Peyer's patch (tissue), 4 donors: ENCODE measurements at regions not wholly inside any gene's neighbourhood (a gene's known extent, or its start where the extent isn't known, plus 50 kb on each side); places are given as distances from the start of the nearest gene placed in this dataset.
A peak's percentile ranks its signal among the peaks of the same experiment; 100 is the strongest.

Source experiments
- DNase-seq, 3 donors: peaks; one replicate each; pipeline ENCODE4 v3.0.0-alpha.2; 2017 to 2019
- H3K27ac ChIP-seq, 4 donors: fragments of 200-600 bp; sonication (generic); one replicate each; pipeline ENCODE4 v1.5.1; 2016 to 2019
- H3K27me3 ChIP-seq, 2 donors: fragments of 200-600 bp; sonication (generic); one replicate each; pipeline ENCODE4 v1.5.1; 2019
- H3K36me3 ChIP-seq, 3 donors: fragments of 200-600 bp; sonication (generic); one replicate each; pipeline ENCODE4 v1.5.1; 2016 to 2019
- H3K4me1 ChIP-seq, 4 donors: fragments of 200-600 bp; sonication (generic); one replicate each; pipeline ENCODE4 v1.5.1; 2016 to 2019
- H3K4me3 ChIP-seq, 4 donors: fragments of 200-600 bp; sonication (generic); 1 replicate in 3 of 4; 2 replicates in 1 of 4; pipeline ENCODE4 v1.5.1; 2016 to 2019; ENCODE audit warnings: mild to moderate bottlenecking in 1 of 4
- H3K9me3 ChIP-seq, 4 donors: fragments of 200-600 bp; sonication (generic); one replicate each; pipeline ENCODE4 v1.5.1; 2016 to 2019; ENCODE audit warnings: mild to moderate bottlenecking in 1 of 4
- POLR2A ChIP-seq, 2 donors: fragments of 450-650 bp; IDR thresholded peaks; one replicate each; pipeline ENCODE4 v1.5.1; 2017; ENCODE audit warnings: antibody characterized with exemption in 2 of 2, mild to moderate bottlenecking in 2 of 2, moderate library complexity in 2 of 2
- TF ChIP-seq, protein P1 (sequence below), 6 experiments: fragments of 450-650 bp in 4 of 6; fragments of 200-600 bp in 2 of 6; sonication (generic) in 1 of 6; IDR thresholded peaks; one replicate each; pipeline ENCODE4 v1.5.1; 2017 to 2019; ENCODE audit warnings: antibody characterized with exemption in 6 of 6, mild to moderate bottlenecking in 3 of 6, moderate library complexity in 1 of 6

DNA sequence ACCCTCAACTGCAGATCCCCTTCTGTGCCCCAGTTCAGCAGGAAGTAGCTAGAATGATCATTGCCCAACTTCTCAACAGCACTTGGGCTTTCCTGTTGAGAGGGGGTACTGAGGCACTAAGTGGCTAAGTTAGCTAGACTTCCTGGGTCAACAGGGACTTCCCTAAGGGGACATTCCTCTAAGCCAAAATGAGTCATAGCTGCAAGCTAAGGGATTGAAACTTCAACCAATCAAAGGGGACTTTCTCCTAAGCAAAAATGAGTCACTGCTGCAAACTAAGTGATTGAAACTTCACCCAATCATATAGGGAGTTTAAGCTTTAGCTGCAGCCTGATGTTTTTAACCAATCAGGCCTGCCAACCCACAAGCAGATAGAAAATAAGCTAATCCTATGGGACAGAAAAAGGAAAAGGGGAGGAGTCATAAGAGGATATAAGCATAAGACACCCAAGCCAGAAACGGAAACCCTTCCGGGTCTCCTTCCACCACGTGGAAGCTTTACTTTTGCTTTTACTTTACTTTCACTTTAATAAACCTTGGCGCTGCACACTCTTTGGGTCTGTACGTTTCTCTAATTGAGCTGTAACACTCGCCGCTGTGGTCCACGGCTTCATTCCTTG, 659.0 kb upstream of the HS3ST5 start:
- no peak for DNase-seq
- no peaks in the 10 kb centered on the region for H3K4me1 ChIP-seq
- no peaks in the 10 kb centered on the region for H3K36me3 ChIP-seq
- no peaks in the 10 kb centered on the region for H3K9me3 ChIP-seq
- H3K27ac ChIP-seq: no peak overlapping the region
- no peaks in the 10 kb centered on the region for H3K27me3 ChIP-seq
- no peak overlapping the region for H3K4me3 ChIP-seq
- TF ChIP-seq, protein P1, sequence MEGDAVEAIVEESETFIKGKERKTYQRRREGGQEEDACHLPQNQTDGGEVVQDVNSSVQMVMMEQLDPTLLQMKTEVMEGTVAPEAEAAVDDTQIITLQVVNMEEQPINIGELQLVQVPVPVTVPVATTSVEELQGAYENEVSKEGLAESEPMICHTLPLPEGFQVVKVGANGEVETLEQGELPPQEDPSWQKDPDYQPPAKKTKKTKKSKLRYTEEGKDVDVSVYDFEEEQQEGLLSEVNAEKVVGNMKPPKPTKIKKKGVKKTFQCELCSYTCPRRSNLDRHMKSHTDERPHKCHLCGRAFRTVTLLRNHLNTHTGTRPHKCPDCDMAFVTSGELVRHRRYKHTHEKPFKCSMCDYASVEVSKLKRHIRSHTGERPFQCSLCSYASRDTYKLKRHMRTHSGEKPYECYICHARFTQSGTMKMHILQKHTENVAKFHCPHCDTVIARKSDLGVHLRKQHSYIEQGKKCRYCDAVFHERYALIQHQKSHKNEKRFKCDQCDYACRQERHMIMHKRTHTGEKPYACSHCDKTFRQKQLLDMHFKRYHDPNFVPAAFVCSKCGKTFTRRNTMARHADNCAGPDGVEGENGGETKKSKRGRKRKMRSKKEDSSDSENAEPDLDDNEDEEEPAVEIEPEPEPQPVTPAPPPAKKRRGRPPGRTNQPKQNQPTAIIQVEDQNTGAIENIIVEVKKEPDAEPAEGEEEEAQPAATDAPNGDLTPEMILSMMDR (IDR thresholded peaks at IDR 0.05): no peak
- TF ChIP-seq POLR2A (IDR thresholded peaks at IDR 0.05): no peak

DNA sequence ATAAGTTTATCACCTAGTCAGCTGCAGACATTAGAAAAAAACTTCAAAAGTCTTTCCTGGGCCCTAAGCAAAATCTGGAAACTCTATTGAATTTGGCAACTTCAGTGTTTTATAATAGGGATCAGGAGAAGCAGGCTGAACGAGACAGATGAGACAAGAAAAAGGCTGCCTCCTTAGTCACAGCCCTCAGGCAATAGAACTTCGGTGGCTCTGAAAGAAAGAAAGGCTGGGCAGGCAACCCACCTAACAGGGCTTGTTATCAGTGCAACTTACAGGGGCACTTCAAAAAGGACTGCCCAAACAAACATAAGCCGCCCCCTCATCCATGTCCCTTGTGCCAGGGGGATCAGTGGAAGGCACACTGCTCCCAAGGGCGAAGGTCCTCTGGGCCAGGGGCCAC, 657.9 kb upstream of the HS3ST5 start:
- Histone ChIP-seq H3K9me3 (no peaks in the 10 kb centered on the region), H3K27me3 (no peaks in the 10 kb centered on the region), H3K4me3 (no peak overlapping the region), H3K27ac (no peak overlapping the region), H3K36me3 (no peaks in the 10 kb centered on the region), H3K4me1 (no peaks in the 10 kb centered on the region)
- DNase-seq: no peak
- TF ChIP-seq, protein P1 (IDR thresholded peaks at IDR 0.05): no peak
- no peak for TF ChIP-seq POLR2A (IDR thresholded peaks at IDR 0.05)

GRCh38 chr6:114998492-114998891, 655.7 kb upstream of the HS3ST5 start:
- Histone ChIP-seq H3K4me1 (no peaks in the 10 kb centered on the region), H3K9me3 (no peaks in the 10 kb centered on the region), H3K4me3 (peak overlapping the region in 1 of 4 donors; percentile 13), H3K36me3 (no peaks in the 10 kb centered on the region), H3K27me3 (no peaks in the 10 kb centered on the region), H3K27ac (no peak overlapping the region)
- DNase-seq: no peak
- TF ChIP-seq POLR2A (IDR thresholded peaks at IDR 0.05): no peak
- TF ChIP-seq, protein P1 (IDR thresholded peaks at IDR 0.05): no peak

DNA sequence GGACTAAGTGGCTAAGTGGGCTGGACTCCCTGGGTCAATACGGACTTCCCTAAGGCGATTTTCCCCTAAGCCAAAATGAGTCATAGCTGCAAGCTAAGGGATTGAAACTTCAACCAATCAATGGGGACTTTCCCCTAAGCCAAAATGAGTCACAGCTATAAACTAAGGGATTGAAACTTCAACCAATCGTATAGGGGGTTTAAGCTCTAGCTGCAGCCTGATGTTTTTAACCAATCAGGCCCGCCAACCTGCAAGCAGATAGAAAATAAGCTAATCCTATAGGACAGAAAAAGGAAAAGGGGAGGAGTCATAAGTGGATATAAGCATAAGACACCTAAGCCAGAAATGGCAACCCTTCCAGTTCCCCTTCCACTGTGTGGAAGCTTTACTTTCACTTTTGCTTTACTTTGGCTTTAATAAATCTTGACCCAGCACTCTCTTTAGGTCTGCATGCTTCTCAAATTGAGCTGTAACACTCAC, 655.0 kb upstream of the HS3ST5 start:
- no peak for DNase-seq
- Histone ChIP-seq H3K36me3 (no peaks in the 10 kb centered on the region), H3K4me3 (peak overlapping the region in 1 of 4 donors; percentile 13), H3K4me1 (no peaks in the 10 kb centered on the region), H3K27ac (no peak overlapping the region), H3K27me3 (no peaks in the 10 kb centered on the region), H3K9me3 (no peaks in the 10 kb centered on the region)
- TF ChIP-seq, protein P1 (IDR thresholded peaks at IDR 0.05): no peak
- TF ChIP-seq POLR2A (IDR thresholded peaks at IDR 0.05): no peak

DNA sequence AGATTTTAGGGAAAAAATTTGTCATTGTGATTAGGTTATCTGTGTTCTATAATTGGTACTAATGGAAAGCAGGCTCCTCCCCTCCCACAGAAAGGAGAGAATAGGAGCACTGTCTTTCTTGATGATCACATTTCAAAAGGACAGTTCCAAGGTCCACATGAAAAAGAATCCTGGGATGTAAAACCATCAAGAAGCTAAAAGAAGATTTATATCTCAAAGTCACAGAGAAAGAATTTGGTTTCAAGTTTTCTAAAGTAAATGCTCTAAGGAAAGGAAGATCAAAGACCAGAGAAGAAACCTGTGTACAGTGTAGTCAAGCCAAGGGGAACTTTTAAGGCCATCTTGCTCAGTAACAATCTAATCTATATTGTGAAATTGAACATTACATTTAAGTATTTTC, 652.7 kb upstream of the HS3ST5 start:
- Histone ChIP-seq H3K4me1 (no peaks in the 10 kb centered on the region), H3K27me3 (no peaks in the 10 kb centered on the region), H3K9me3 (no peaks in the 10 kb centered on the region), H3K4me3 (no peak overlapping the region), H3K36me3 (no peaks in the 10 kb centered on the region), H3K27ac (no peak overlapping the region)
- DNase-seq: no peak
- no peak for TF ChIP-seq POLR2A (IDR thresholded peaks at IDR 0.05)
- TF ChIP-seq, protein P1 (IDR thresholded peaks at IDR 0.05): no peak
